Right lobe of liver (tissue), 4 donors: ENCODE measurements at regions not wholly inside any gene's neighbourhood (a gene's known extent, or its start where the extent isn't known, plus 50 kb on each side); places are given as distances from the start of the nearest gene placed in this dataset.

Experiments used
- CTCF ChIP-seq, 4 donors: fragments of 200-600 bp in 3 of 4; fragments of 450-650 bp in 1 of 4; IDR thresholded peaks; one replicate each; pipeline versions ENCODE4 v1.5.1 to v1.8.0; 2016 to 2022; ENCODE audit warnings: antibody characterized with exemption in 4 of 4, mild to moderate bottlenecking in 2 of 4
- POLR2A ChIP-seq: fragments of 450-650 bp; IDR thresholded peaks from one replicate; pipeline ENCODE4 v1.6.1; 2017; ENCODE audit warnings: antibody characterized with exemption, mild to moderate bottlenecking
- donor health status: DM: no; HTN: no; CAD: no.
- donor health status: DM: no; HTN: no; CAD: no.
- donor health status: DM: no; HTN: yes; CAD: no.

GRCh38 chr4:7129871-7130620, 62.2 kb upstream of the GRPEL1 start:
- TF ChIP-seq CTCF (IDR thresholded peaks at IDR 0.05): no peak
- no peak for TF ChIP-seq POLR2A
